Mesendoderm (in vitro differentiated cells): ENCODE measurements at regions not wholly inside any gene's neighbourhood (a gene's known extent, or its start where the extent isn't known, plus 50 kb on each side); places are given as distances from the start of the nearest gene placed in this dataset.
"Not testable (repeated sequence)": the region's sequence is repeated elsewhere in the genome, so short reads cannot be mapped to it uniquely, and the experiment has no call there.

Experiments used
- DNase-seq: peaks from one replicate; pipeline ENCODE4 v3.0.0; 2013
- H2AK5ac ChIP-seq: 2 replicates; pipeline ENCODE4 v1.6.1; 2013; ENCODE audit warnings: low read length, inconsistent platforms
- H2BK120ac ChIP-seq: 2 replicates; pipeline ENCODE4 v1.6.1; 2013; ENCODE audit warnings: low read depth, mild to moderate bottlenecking, low read length, moderate library complexity, mixed read lengths
- H2BK15ac ChIP-seq: replicated peaks from 2 replicates; pipeline ENCODE4 v1.6.1; 2013; ENCODE audit warnings: low read depth, mild to moderate bottlenecking, moderate library complexity
- H2BK5ac ChIP-seq: 2 replicates; pipeline ENCODE4 v1.6.1; 2013; ENCODE audit warnings: low read length, inconsistent platforms
- H3K18ac ChIP-seq: 2 replicates; pipeline ENCODE4 v1.6.1; 2013; ENCODE audit warnings: mild to moderate bottlenecking, low read length, mixed read lengths
- H3K23ac ChIP-seq: one replicate; pipeline ENCODE4 v1.6.1; 2013; ENCODE audit warnings: low read length
- H3K27ac ChIP-seq: 2 replicates; pipeline ENCODE4 v1.5.1; 2013; ENCODE audit warnings: low read depth, mild to moderate bottlenecking, inconsistent platforms, low read length, moderate library complexity
- H3K27me3 ChIP-seq: 2 replicates; pipeline ENCODE4 v1.6.1; 2013; ENCODE audit warnings: low read length, control low read depth, mild to moderate bottlenecking, inconsistent platforms; ENCODE audit not compliant: insufficient read depth, poor library complexity
- H3K36me3 ChIP-seq: 2 replicates; pipeline ENCODE4 v1.6.1; 2013; ENCODE audit warnings: low read length, inconsistent platforms; ENCODE audit not compliant: control insufficient read depth, insufficient read depth
- H3K4ac ChIP-seq: one replicate; pipeline ENCODE4 v1.6.1; 2013; ENCODE audit warnings: low read depth, mild to moderate bottlenecking, low read length, moderate library complexity
- H3K4me1 ChIP-seq: 2 replicates; pipeline ENCODE4 v1.6.1; 2013; ENCODE audit warnings: low read depth, low read length, inconsistent platforms; ENCODE audit not compliant: control insufficient read depth
- H3K4me2 ChIP-seq: 2 replicates; pipeline ENCODE4 v1.6.1; 2013; ENCODE audit warnings: low read length
- H3K4me3 ChIP-seq: 2 replicates; pipeline ENCODE4 v1.5.1; 2013; ENCODE audit warnings: mild to moderate bottlenecking, low read length
- H3K56ac ChIP-seq: one replicate; pipeline ENCODE4 v1.6.1; 2013; ENCODE audit warnings: low read length
- H3K79me1 ChIP-seq: 2 replicates; pipeline ENCODE4 v1.6.1; 2013; ENCODE audit warnings: low read length, inconsistent platforms
- H3K79me2 ChIP-seq: 2 replicates; pipeline ENCODE4 v1.6.1; 2013; ENCODE audit warnings: mild to moderate bottlenecking, low read length; ENCODE audit not compliant: control insufficient read depth, insufficient read depth
- H3K9ac ChIP-seq: 2 replicates; pipeline ENCODE4 v1.6.1; 2013; ENCODE audit warnings: low read length, inconsistent platforms
- H4K5ac ChIP-seq: one replicate; pipeline ENCODE4 v1.6.1; 2013; ENCODE audit warnings: low read length
- H4K8ac ChIP-seq: one replicate; pipeline ENCODE4 v1.6.1; 2013; ENCODE audit warnings: low read depth, mild to moderate bottlenecking, control low read depth, low read length, moderate library complexity
- WGBS: extraction: QIAGEN DNeasy Blood & Tissue Kit; methylation state at CpG from one replicate; pipeline ENCODE4 v1.1.7; 2013; ENCODE audit warnings: low lambda C conversion rate, missing lambda C conversion rate; ENCODE audit not compliant: insufficient coverage; ENCODE audit errors: extremely low coverage; 5-methylcytosine and 5-hydroxymethylcytosine counted together

DNA sequence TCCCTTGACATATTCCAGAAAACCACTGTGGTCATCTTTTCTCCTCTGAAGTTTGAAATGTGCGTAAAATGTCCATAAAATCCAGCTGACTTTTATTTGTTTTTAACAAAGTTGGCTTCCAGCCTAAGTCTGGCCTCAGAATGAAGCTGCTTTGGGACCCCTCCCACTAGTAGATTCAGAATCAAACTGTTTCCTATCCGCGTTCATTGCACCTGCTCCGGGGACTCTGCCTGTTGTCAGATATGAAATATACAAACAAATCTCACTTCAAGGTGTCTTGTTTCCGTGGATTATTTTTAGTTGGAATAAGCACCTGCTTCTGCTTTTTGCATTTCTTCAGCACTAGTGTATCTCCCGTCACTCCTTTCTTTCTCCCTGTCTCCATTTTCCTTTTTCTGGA lies 115.7 kb upstream of the FHL2 start:
- Histone ChIP-seq H2BK120ac (no peak overlapping the region), H3K4me3 (no peak overlapping the region), H4K8ac (no peak overlapping the region), H3K36me3 (no peaks in the 10 kb centered on the region), H3K79me2 (no peaks in the 10 kb centered on the region), H3K9ac (no peak overlapping the region), H2AK5ac (no peak overlapping the region), H3K4me1 (no peaks in the 10 kb centered on the region), H3K27ac (no peak overlapping the region), H2BK15ac (no peak overlapping the region), H3K56ac (no peak overlapping the region), H3K18ac (no peak overlapping the region), H3K79me1 (no peaks in the 10 kb centered on the region), H3K23ac (no peak overlapping the region), H3K27me3 (no peaks in the 10 kb centered on the region), H4K5ac (no peak overlapping the region), H3K4me2 (no peak overlapping the region), H3K4ac (no peak overlapping the region), H2BK5ac (no peak overlapping the region)
- WGBS = no CpG with 5 or more reads among the region's 6 CpGs
- DNase-seq = no peak

DNA sequence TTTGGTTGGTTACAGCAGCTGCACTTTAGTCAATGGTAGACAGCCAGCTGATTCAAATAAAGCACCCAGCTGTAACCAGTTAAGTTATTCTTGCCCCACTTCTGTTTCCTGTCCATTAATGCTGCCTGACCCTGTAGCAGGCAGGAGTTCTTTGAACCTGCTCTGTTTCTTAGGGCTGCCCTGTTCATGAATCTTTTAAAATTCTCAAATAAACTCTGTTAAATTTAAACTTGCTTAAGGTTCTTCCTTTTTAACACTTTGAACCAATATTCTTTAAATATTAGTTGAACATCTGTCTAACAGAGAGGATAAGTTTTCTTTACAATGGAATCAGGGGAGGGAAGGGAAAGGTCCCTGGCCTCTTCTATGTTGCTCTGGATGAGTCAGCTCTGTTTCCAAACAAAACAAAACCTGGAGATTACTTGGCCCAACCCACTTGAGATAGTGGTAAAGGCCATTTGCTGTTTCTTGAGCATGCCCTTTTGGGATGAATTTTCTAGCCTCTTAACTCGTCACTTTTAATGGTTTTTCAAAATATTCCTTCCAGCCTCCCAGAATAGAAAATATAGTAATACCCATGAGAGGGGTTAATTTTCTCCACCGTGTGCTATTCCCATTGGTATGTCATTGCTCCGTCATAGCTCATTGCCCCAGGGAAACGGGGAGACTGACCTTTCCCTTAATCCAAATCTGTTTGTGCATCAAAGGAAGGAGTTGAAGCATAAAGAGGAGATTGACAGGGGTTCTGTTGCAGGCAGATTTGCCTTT lies 112.1 kb upstream of the FHL2 start:
- H4K8ac ChIP-seq = no peak overlapping the region
- no peaks in the 10 kb centered on the region for H3K79me2 ChIP-seq
- no peaks in the 10 kb centered on the region for H3K79me1 ChIP-seq
- H2BK5ac ChIP-seq = no peak overlapping the region
- no peak overlapping the region for H3K18ac ChIP-seq
- H2BK120ac ChIP-seq = no peak overlapping the region
- no peaks in the 10 kb centered on the region for H3K36me3 ChIP-seq
- peak; percentile 74 for DNase-seq
- peak overlapping the region; percentile 57 for H2BK15ac ChIP-seq
- H3K27ac ChIP-seq = no peak overlapping the region
- no peak overlapping the region for H3K4me3 ChIP-seq
- H3K27me3 ChIP-seq = no peaks in the 10 kb centered on the region
- H3K23ac ChIP-seq = no peak overlapping the region
- WGBS = no CpG with 5 or more reads among the region's 4 CpGs
- H2AK5ac ChIP-seq = no peak overlapping the region
- no peaks in the 10 kb centered on the region for H3K4me1 ChIP-seq
- no peak overlapping the region for H3K4ac ChIP-seq
- H3K9ac ChIP-seq = no peak overlapping the region
- H4K5ac ChIP-seq = no peak overlapping the region
- H3K56ac ChIP-seq = no peak overlapping the region
- no peak overlapping the region for H3K4me2 ChIP-seq

DNA sequence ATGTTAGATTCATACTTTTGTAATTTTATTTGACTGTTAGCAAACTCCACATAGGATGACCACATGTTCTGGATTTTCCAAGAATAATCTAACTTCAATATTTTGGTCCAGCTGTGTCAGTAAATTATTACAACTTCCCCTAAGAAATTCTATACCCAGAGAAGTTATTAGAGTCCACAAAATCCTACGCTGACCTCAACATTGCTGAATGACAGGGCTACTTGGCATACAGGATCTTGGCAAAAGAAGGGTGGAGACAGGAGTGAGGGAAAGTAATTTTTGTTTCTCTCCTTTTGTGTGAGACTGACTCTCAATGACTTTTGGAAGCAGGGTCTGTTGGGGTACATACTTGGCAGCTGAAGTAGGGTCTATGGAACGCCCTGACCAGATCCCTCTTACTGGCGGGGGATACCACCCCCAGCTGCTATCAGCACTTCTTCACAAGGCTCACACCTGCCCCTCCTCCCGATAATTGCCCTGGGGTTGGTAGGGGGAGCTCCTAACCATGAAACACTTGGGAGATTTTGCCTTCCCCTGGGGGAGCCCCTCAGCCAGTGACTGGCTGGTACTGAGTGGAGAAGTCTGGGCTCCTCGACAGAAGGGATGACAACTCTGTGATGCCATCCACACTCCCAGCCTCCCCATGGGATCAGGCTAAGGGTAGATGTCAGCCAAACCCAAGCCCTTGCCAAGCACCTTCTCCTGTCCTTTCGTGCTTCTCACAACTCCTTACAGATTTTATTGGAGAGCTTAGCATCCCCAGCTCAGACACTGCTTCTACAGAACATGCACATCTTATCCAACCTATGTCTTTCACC lies 110.6 kb upstream of the FHL2 start:
- Histone ChIP-seq H2AK5ac (no peak overlapping the region), H3K18ac (no peak overlapping the region), H3K79me2 (no peaks in the 10 kb centered on the region), H3K4me3 (no peak overlapping the region), H2BK5ac (no peak overlapping the region), H3K4me2 (no peak overlapping the region), H3K36me3 (no peaks in the 10 kb centered on the region), H3K27ac (no peak overlapping the region), H3K9ac (no peak overlapping the region), H3K4ac (no peak overlapping the region), H2BK15ac (no peak overlapping the region), H3K23ac (no peak overlapping the region), H4K8ac (no peak overlapping the region), H3K27me3 (no peaks in the 10 kb centered on the region), H3K56ac (no peak overlapping the region), H3K4me1 (no peaks in the 10 kb centered on the region), H3K79me1 (no peaks in the 10 kb centered on the region), H4K5ac (no peak overlapping the region), H2BK120ac (no peak overlapping the region)
- WGBS = no CpG with 5 or more reads among the region's 6 CpGs
- peak; percentile 27 for DNase-seq

DNA sequence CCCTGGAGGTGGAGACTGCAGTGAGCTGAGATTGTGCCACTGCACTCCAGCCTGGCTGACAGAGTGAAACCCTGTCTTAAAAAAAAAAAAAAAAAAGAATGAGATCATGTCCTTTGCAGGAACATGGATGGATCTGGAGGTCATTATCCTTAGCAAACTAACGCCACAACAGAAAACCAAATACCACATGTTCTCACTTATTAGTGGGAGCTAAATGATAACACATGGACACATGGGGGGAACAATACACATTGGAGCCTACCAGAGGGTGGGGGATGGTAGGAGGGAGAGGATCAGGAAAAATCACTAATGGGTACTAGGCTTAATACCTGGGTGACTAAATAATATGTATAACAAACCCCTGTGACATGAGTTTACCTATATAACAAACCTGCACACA lies 108.0 kb upstream of the FHL2 start:
- H2BK120ac ChIP-seq, H2BK5ac ChIP-seq, H4K8ac ChIP-seq, H3K56ac ChIP-seq, H2BK15ac ChIP-seq, H4K5ac ChIP-seq, H3K36me3 ChIP-seq, H3K27ac ChIP-seq, H3K79me2 ChIP-seq, H3K18ac ChIP-seq, H2AK5ac ChIP-seq, H3K9ac ChIP-seq, H3K4me3 ChIP-seq, H3K4ac ChIP-seq, H3K4me2 ChIP-seq, H3K27me3 ChIP-seq, H3K23ac ChIP-seq, H3K4me1 ChIP-seq, H3K79me1 ChIP-seq: not testable (repeated sequence)
- peak; percentile 34 for DNase-seq
- WGBS = no CpG with 5 or more reads among the region's 1 CpG

DNA sequence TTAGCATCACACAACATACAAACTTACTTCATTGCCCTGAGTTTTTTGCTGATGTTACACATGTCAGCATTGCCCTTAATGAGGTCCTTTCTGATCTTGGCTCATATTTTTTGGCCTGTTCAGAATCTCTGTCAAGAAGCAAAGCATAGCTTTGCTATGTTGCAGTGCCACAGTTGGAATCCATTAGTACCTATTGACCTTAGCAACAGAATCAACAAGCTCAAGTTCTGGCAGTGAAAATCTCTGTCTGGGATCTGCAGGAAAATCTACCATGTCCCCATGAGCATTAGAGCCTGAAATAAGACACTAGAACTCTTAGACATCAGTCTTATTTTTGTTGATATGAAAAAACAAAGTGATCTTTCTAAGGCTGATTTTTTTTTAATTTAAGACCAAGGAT lies 105.6 kb upstream of the FHL2 start:
- Histone ChIP-seq H2AK5ac (no peak overlapping the region), H3K27ac (no peak overlapping the region), H2BK5ac (no peak overlapping the region), H2BK120ac (no peak overlapping the region), H3K4me3 (no peak overlapping the region), H2BK15ac (no peak overlapping the region), H3K9ac (no peak overlapping the region), H4K5ac (no peak overlapping the region), H4K8ac (no peak overlapping the region), H3K4me1 (no peaks in the 10 kb centered on the region), H3K23ac (no peak overlapping the region), H3K36me3 (no peaks in the 10 kb centered on the region), H3K4me2 (no peak overlapping the region), H3K18ac (no peak overlapping the region), H3K4ac (no peak overlapping the region), H3K56ac (no peak overlapping the region), H3K27me3 (no peaks in the 10 kb centered on the region), H3K79me2 (no peaks in the 10 kb centered on the region), H3K79me1 (no peaks in the 10 kb centered on the region)
- peak; percentile 26 for DNase-seq
